ENCODE measurements at regions not wholly inside any gene's neighbourhood (a gene's known extent, or its start where the extent isn't known, plus 50 kb on each side); places are given as distances from the start of the nearest gene placed in this dataset.

GRCh38 chrX:146154191-146154590 is 336.6 kb downstream of the SLITRK2 start:
- no peak for DNase-seq

DNA sequence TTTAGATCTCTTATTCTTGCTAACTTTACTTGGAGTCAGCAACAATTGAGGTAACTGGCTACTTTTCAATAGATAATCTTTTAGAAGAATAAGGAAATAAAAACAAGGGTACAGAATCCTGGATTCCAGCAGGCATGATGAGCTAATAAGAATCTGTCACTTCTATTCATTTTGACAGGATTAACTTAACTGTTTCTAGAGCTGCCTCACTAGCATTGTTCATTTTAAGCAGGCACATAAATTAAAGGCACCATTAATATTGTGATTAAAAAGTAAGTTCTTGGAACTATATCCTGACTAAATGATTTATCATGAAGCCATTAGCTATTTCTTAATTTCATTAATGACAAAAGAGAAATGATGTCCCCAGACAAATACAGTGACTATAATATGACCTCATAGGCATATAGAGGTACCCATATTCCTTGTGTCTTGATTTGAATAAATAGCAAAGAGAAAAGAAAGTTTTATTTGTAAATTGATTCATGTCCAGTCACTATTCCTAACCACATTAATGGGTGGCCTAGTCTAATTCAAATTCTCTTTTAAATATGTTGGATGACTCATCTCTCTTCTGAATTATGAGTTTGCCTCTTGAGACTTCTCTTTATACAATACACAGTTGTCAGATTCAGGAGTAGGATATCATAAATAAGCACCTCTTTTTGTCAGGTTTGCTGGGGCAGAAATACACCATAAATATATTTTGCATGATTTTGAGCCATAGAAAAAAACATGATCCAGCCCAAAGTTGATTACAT is 343.0 kb downstream of the SLITRK2 start:
- DNase-seq, result no peak

GRCh38 chrX:146173742-146174141 is 356.1 kb downstream of the SLITRK2 start:
- DNase-seq, result no peak

GRCh38 chrX:146181858-146182257 is 364.2 kb downstream of the SLITRK2 start:
- no peak for DNase-seq

GRCh38 chrX:146186540-146186939 is 368.9 kb downstream of the SLITRK2 start:
- no peak for DNase-seq

- DNase-seq, result no peak
Measured at GRCh38 chrX:146189371-146189770, 371.7 kb downstream of the SLITRK2 start.

- DNase-seq, result no peak
Measured at GRCh38 chrX:146208821-146209220, 391.2 kb downstream of the SLITRK2 start.

DNA sequence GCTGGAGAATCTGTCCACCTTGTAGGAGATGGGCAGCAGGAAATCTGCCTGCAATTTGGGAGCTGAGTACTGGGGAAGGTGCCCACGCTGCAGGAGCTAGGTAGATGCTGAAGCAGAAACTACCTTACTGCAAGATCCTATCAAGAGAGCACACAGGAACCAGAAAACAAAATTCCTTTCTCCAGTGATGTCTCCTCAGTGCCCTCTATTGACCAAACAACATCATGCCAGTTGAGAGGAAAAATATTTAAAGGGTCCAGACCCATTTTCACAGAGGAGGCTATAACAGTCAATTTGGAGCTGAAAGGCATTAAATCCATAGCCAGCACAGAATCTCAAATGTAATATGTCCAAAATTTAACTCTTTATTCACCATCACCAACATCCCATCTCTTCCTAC is 406.8 kb downstream of the SLITRK2 start:
- peak; percentile 19 for DNase-seq

DNA sequence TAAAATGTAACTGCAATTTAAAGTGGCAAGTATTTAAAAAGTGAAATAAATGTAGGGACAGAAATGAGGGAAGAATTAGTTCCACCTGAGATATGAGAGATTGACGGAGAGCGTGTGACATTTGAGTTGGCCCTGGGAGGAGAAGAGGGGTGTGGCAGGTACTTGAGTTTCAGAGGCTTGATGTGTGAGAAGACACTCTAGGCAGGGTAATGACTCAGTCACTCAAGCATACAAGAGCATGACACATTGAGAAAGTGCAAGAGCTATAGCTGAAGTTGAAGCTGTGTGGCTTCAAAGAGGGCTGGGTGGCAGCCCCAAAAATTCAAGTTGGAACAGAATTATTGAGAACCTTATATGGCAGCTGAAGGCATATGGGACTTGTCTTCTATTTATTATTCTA is 420.5 kb downstream of the SLITRK2 start:
- DNase-seq, result no peak

DNA sequence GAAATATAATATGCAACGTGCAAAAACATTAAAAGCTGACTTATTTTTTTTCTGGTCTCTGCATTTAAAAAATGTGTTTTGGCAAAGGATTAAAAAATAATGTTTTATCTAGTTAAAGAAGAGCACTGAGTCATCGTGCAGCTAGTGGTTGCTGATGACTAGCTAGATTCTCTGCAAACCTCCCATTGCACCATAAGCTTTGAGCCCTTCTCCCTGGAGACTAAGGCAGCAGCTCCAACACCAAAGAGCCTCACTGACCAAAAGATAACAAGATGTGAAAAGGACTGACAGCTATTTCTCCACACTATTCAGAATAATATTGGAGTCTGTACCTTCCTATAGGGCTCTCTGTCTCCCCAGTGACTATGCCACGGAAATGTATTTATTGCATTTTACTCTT is 424.3 kb downstream of the SLITRK2 start:
- DNase-seq, result no peak

DNA sequence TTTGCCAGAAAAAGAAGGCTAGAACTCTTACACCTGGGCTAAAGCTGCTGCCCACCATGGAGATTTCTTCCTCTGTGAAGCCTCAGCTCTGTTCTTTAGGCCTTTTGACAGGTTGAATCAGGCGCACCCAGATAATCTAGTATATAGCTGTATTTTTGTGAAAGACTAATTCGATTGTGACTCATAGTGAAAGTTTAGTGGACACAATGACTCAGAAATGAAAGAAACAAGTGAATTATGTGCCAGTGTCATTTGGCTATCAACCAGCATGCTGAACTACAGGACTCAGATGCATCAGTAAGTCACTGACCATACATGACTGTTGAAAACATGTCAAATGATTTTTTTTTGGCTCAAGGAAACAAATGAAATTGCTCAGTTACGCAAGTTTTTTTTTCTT is 425.4 kb downstream of the SLITRK2 start:
- no peak for DNase-seq

- no peak for DNase-seq
Measured at GRCh38 chrX:146259207-146259606, 441.6 kb downstream of the SLITRK2 start.

- DNase-seq, result no peak
Measured at GRCh38 chrX:146264763-146265375, 447.2 kb downstream of the SLITRK2 start.

DNA sequence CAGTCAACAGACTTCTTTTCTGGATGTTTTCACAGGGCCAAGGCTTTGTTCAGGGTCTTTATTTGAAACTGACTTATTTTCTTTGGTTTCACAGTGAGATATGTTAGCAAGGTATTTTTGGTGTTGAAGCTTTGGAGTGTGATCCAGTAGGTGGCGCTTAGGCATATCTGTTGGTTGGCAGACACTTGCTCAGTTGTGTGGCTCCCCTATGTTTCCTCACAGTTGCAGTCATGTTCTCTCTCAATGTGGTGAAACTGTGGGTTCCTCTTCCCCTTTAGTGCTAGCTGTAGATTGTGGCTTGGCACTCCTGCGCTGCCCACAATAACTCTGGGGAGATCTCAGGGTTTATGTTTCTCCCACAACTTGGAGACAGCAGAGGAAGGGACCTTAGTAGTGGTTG is 460.8 kb downstream of the SLITRK2 start:
- peak; percentile 35 for DNase-seq
